Endothelial cell (in vitro differentiated cells): ENCODE measurements at regions not wholly inside any gene's neighbourhood (a gene's known extent, or its start where the extent isn't known, plus 50 kb on each side); places are given as distances from the start of the nearest gene placed in this dataset.

Source experiments
- DNase-seq: peaks from one replicate; pipeline ENCODE4 v3.0.0; 2021; ENCODE audit warnings: low spot score
- H3K27ac Mint-ChIP-seq: one replicate; pipeline ENCODE4 v1.8.0; 2021; ENCODE audit warnings: mixed read lengths, inconsistent platforms; ENCODE audit not compliant: unreplicated experiment
- H3K27me3 Mint-ChIP-seq: one replicate; pipeline ENCODE4 v1.8.0; 2021; ENCODE audit warnings: mild to moderate bottlenecking, moderate library complexity, mixed read lengths, inconsistent platforms; ENCODE audit not compliant: unreplicated experiment
- H3K36me3 Mint-ChIP-seq: one replicate; pipeline ENCODE4 v1.8.0; 2021; ENCODE audit warnings: mild to moderate bottlenecking, low read depth, mixed read lengths, inconsistent platforms; ENCODE audit not compliant: unreplicated experiment
- H3K4me1 Mint-ChIP-seq: one replicate; pipeline ENCODE4 v1.8.0; 2021; ENCODE audit warnings: mild to moderate bottlenecking, mixed read lengths, inconsistent platforms; ENCODE audit not compliant: unreplicated experiment
- H3K4me3 Mint-ChIP-seq: one replicate; pipeline ENCODE4 v1.8.0; 2021; ENCODE audit warnings: mild to moderate bottlenecking, mixed read lengths, inconsistent platforms; ENCODE audit not compliant: unreplicated experiment
- H3K9me3 Mint-ChIP-seq: one replicate; pipeline ENCODE4 v1.8.0; 2021; ENCODE audit warnings: mixed read lengths, inconsistent platforms; ENCODE audit not compliant: unreplicated experiment
- CTCF ChIP-seq: fragments of 200-600 bp; sonication (generic); IDR thresholded peaks from one replicate; pipeline ENCODE4 v1.5.0; 2021; ENCODE audit warnings: antibody characterized with exemption; ENCODE audit not compliant: unreplicated experiment

DNA sequence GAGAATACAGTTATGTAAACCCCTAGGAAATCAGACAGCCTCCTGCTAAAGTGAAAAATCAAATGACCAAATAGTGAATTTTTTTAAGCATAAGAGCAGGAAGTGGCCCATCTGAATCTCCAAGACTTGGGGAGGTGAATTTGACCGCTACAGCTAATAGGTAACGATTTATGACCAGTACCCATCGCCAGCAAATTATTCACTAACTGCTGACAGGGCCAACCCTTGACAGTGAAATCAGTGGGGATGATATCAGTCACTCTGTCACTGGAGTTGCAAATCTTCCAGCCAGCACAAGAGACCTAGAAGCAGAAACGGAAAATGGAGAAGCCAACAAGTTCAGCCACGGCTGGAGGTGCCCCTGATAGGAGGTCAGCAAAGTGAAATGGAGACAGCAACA lies 164.3 kb upstream of the PIK3C3 start:
- no peak for TF ChIP-seq CTCF
- Mint-ChIP-seq H3K27ac (no peak overlapping the region), H3K27me3 (no peaks in the 10 kb centered on the region), H3K9me3 (no peaks in the 10 kb centered on the region), H3K4me1 (no peaks in the 10 kb centered on the region), H3K36me3 (no peaks in the 10 kb centered on the region), H3K4me3 (no peak overlapping the region)
- DNase-seq = no peak

DNA sequence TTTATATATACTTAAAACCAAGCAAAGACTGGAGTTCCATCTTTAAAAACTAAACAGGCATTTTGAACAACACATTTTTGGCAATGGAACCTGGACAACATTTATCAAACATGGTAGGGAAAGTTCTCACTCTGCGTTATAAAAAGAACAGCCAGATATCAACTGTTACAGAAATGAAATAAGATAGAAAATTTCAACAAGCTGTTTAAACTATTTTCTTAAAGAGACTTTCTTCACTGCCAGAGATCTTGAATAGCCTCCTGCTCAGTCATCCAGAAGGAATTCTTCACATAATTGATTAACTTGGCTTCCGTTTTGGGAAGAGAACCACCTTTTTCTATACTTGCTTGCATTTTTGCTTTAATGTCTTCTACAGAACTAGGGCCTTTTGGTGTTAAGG lies 166.0 kb upstream of the PIK3C3 start:
- H3K27me3 Mint-ChIP-seq = no peaks in the 10 kb centered on the region
- H3K36me3 Mint-ChIP-seq = no peaks in the 10 kb centered on the region
- H3K4me1 Mint-ChIP-seq = no peaks in the 10 kb centered on the region
- H3K4me3 Mint-ChIP-seq = no peak overlapping the region
- no peak for DNase-seq
- H3K27ac Mint-ChIP-seq = no peak overlapping the region
- H3K9me3 Mint-ChIP-seq = no peaks in the 10 kb centered on the region
- no peak for TF ChIP-seq CTCF

- Mint-ChIP-seq H3K4me3 (no peak overlapping the region), H3K27ac (no peak overlapping the region), H3K4me1 (no peaks in the 10 kb centered on the region), H3K36me3 (no peaks in the 10 kb centered on the region), H3K27me3 (no peaks in the 10 kb centered on the region), H3K9me3 (no peaks in the 10 kb centered on the region)
- no peak for DNase-seq
- no peak for TF ChIP-seq CTCF
Observed at GRCh38 chr18:41783879-41784278, 171.2 kb upstream of the PIK3C3 start.

DNA sequence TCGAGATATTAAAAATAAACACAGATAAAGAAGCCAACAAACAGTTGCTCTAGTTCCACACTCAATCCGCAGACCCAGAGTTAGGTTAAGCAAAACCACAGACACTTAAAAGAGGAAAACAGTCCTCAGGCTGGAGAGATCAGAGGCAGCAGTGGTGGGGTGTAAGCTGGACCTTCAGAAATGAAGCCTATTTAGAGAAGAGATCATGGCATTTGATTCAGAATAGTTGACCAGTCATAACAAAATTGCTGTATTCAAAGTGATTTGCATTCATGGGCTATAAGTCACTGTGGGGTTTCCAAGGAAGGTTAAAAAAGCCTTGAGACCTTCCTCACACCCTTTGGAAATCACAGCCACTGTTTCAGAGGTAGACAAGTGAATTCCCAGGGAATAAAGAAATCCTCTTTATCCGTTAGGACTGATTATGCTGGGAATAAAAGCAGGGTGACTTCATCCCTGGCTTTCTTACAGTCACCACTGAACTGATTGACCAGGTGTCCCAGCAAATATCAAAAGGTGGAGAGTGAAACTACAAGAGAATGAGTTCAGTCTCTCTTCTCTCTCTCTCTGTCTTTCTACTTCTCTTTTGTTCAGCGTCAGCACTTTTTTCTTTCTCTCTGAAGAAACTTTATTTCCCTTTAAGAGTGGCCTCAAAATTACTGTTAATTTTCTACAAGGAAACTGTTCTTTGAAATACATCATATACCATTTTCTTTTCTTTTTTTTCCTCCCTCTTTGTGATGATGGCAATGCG lies 171.8 kb upstream of the PIK3C3 start:
- H3K4me1 Mint-ChIP-seq = no peaks in the 10 kb centered on the region
- no peaks in the 10 kb centered on the region for H3K27me3 Mint-ChIP-seq
- H3K36me3 Mint-ChIP-seq = no peaks in the 10 kb centered on the region
- no peaks in the 10 kb centered on the region for H3K9me3 Mint-ChIP-seq
- TF ChIP-seq CTCF = no peak
- no peak for DNase-seq
- no peak overlapping the region for H3K4me3 Mint-ChIP-seq
- H3K27ac Mint-ChIP-seq = no peak overlapping the region

GRCh38 chr18:41771973-41772372 lies 183.1 kb upstream of the PIK3C3 start:
- Mint-ChIP-seq H3K27ac (no peak overlapping the region), H3K36me3 (no peaks in the 10 kb centered on the region), H3K4me3 (no peak overlapping the region), H3K4me1 (no peaks in the 10 kb centered on the region), H3K9me3 (no peaks in the 10 kb centered on the region), H3K27me3 (no peaks in the 10 kb centered on the region)
- no peak for TF ChIP-seq CTCF
- no peak for DNase-seq
